CD8-positive, alpha-beta memory T cell (primary cell): ENCODE measurements at regions not wholly inside any gene's neighbourhood (a gene's known extent, or its start where the extent isn't known, plus 50 kb on each side); places are given as distances from the start of the nearest gene placed in this dataset.

Experiments
- CTCF ChIA-PET: fragments of 350-600 bp; sonication (Branson Sonifier 250); formaldehyde crosslinking; loops from one replicate; lab custom pipeline; 2021; ENCODE audit warnings: antibody characterized with exemption; lab: Charles Lee
- POLR2A ChIA-PET: fragments of 350-600 bp; sonication (Branson Sonifier 250); formaldehyde crosslinking; loops from one replicate; lab custom pipeline; 2021; ENCODE audit warnings: antibody characterized with exemption; lab: Charles Lee
- DNase-seq, 5 donors: peaks; one replicate each; pipeline versions ENCODE4 v3.0.0 to v3.0.0-alpha.2; 2020 to 2022; ENCODE audit warnings: mixed read lengths in 1 of 5
- H3K27ac ChIP-seq: one replicate; pipeline ENCODE4 v1.7.0; 2013; ENCODE audit warnings: low read depth, mild to moderate bottlenecking, low read length, moderate library complexity
- H3K27me3 ChIP-seq: 2 replicates; pipeline ENCODE4 v1.7.0; 2013; ENCODE audit warnings: low read length, mild to moderate bottlenecking; ENCODE audit not compliant: insufficient read depth, poor library complexity, severe bottlenecking
- H3K36me3 ChIP-seq: 2 replicates; pipeline ENCODE4 v1.7.0; 2013; ENCODE audit warnings: mild to moderate bottlenecking, low read length, moderate library complexity; ENCODE audit not compliant: insufficient read depth
- H3K4me1 ChIP-seq: 2 replicates; pipeline ENCODE4 v1.7.0; 2013; ENCODE audit warnings: mild to moderate bottlenecking, low read length, moderate library complexity; ENCODE audit not compliant: insufficient read depth
- H3K4me3 ChIP-seq: 2 replicates; pipeline ENCODE4 v1.7.0; 2013; ENCODE audit warnings: mild to moderate bottlenecking, low read length
- H3K9me3 ChIP-seq: 2 replicates; pipeline ENCODE4 v1.7.0; 2013; ENCODE audit warnings: mild to moderate bottlenecking, low read length
- H3K27ac Mint-ChIP-seq, 8 donors: one replicate each; pipeline ENCODE4 v1.8.0; 2020 to 2021; ENCODE audit warnings: mixed read lengths in 8 of 8, mild to moderate bottlenecking in 6 of 8, inconsistent platforms in 3 of 8, moderate library complexity in 3 of 8
- H3K27me3 Mint-ChIP-seq, 2 donors: one replicate each; pipeline ENCODE4 v1.8.0; 2020 to 2021; ENCODE audit warnings: mixed read lengths in 2 of 2, mild to moderate bottlenecking in 1 of 2, moderate library complexity in 1 of 2
- H3K36me3 Mint-ChIP-seq, 3 donors: one replicate each; pipeline ENCODE4 v1.8.0; 2020 to 2021; ENCODE audit warnings: mixed read lengths in 3 of 3, inconsistent platforms in 1 of 3, mild to moderate bottlenecking in 1 of 3
- H3K4me1 Mint-ChIP-seq, 3 donors: one replicate each; pipeline ENCODE4 v1.8.0; 2020 to 2021; ENCODE audit warnings: mixed read lengths in 3 of 3, inconsistent platforms in 1 of 3, mild to moderate bottlenecking in 1 of 3
- H3K4me3 Mint-ChIP-seq, 7 donors: one replicate each; pipeline ENCODE4 v1.8.0; 2020 to 2021; ENCODE audit warnings: mixed read lengths in 7 of 7, mild to moderate bottlenecking in 6 of 7, moderate library complexity in 4 of 7, inconsistent platforms in 2 of 7
- H3K9me3 Mint-ChIP-seq, 5 donors: one replicate each; pipeline ENCODE4 v1.8.0; 2020 to 2022; ENCODE audit warnings: mixed read lengths in 5 of 5, mild to moderate bottlenecking in 3 of 5, moderate library complexity in 2 of 5, inconsistent platforms in 1 of 5

DNA sequence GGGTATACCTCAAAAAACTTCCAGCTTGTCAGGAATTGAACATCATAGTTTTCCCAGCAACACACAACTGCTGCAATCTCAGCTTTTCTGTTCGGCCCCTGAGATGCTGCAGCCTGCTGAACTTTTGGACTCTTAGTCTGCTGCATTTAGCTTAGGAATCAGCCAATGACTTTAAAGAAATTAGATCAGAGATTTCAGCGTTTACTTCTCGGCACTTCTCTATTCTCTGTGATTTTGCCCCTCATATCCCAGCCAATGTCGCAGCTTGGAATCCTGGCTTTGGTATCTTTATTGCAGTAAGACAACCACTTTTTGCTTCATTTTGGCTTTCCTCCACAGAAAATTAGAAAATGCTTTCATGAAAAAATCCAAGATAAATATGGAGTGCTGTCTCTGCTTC lies 86.3 kb upstream of the MCTP2 start:
- Mint-ChIP-seq H3K4me1 (no peaks in the 10 kb centered on the region), H3K27me3 (peaks cover 10 to 59% of the 10 kb centered on the region in 2 donors), H3K27ac (no peak overlapping the region), H3K9me3 (peaks cover 4 to 11% (median 10%) of the 10 kb centered on the region in 5 donors), H3K36me3 (peaks cover 0 to 3% (median 1%) of the 10 kb centered on the region in 3 donors), H3K4me3 (no peak overlapping the region)
- POLR2A ChIA-PET, result no interaction called here
- Histone ChIP-seq H3K9me3 (no peaks in the 10 kb centered on the region), H3K4me3 (no peak overlapping the region), H3K27me3 (no peaks in the 10 kb centered on the region), H3K4me1 (no peaks in the 10 kb centered on the region), H3K27ac (no peak overlapping the region), H3K36me3 (no peaks in the 10 kb centered on the region)
- DNase-seq, result no peak
- CTCF ChIA-PET, result interaction anchor here (1.2 kb wide), 1 partner anchor 20 kb away, joined by 3 read pairs; no protein-coding TSS in a partner anchor

DNA sequence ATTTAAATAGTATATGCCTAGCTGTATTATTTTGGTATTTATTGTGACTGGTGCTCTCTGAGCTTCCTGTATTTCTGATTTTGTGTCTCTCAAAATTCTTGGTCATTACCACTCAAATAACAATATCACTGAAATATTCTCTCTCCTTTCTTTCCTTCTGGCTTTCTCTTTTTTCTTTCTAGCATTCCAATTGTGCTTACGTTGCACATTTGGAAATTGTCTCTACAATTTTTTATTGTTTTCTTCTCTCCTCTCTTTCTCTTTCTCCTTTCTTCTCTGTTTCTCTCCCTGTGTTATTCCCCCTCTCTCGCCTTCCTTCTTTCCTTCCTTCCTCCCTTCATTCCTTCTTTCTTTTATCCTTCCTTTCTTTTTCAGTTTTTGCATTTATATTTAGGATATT lies 89.6 kb upstream of the MCTP2 start:
- H3K4me1 ChIP-seq, result no peaks in the 10 kb centered on the region
- Mint-ChIP-seq H3K4me3 (no peak overlapping the region), H3K27ac (peak overlapping the region in 1 of 8 donors; percentile 13), H3K36me3 (peaks cover 0 to 3% (median 1%) of the 10 kb centered on the region in 3 donors), H3K9me3 (peaks cover 0 to 11% (median 6%) of the 10 kb centered on the region in 5 donors), H3K4me1 (no peaks in the 10 kb centered on the region), H3K27me3 (peaks cover 12 to 69% of the 10 kb centered on the region in 2 donors)
- H3K9me3 ChIP-seq, result no peaks in the 10 kb centered on the region
- CTCF ChIA-PET, result no interaction called here
- POLR2A ChIA-PET, result no interaction called here
- no peak overlapping the region for H3K27ac ChIP-seq
- no peak for DNase-seq
- H3K4me3 ChIP-seq, result no peak overlapping the region
- H3K36me3 ChIP-seq, result no peaks in the 10 kb centered on the region
- no peaks in the 10 kb centered on the region for H3K27me3 ChIP-seq

- CTCF ChIA-PET, result no interaction called here
- H3K9me3 Mint-ChIP-seq, result no peaks in the 10 kb centered on the region
These were observed 95.7 kb upstream of the MCTP2 start for GRCh38 chr15:94135486-94136147.

DNA sequence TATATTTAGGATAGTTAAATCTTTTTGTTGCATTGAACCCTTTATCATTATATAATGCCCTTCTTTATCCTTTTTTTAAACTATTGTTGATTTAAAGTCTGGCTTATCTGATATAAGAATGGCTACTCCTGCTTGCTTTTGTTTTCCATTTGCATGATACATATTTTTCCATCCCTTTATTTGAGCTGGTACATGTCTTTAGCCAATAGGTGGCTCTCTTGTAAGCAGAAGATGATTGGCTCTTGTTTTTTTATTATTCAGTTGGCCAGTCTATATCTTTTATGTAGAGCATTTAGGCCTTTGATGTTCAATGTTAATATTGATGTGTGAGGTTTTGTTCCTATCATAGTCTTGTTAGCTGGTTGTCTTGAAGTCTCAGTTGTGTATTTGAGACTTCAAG lies 99.5 kb upstream of the MCTP2 start:
- Mint-ChIP-seq H3K4me1 (no peaks in the 10 kb centered on the region), H3K27ac (no peak overlapping the region), H3K9me3 (no peaks in the 10 kb centered on the region), H3K4me3 (no peak overlapping the region), H3K36me3 (no peaks in the 10 kb centered on the region), H3K27me3 (peaks cover 10 to 36% of the 10 kb centered on the region in 2 donors)
- H3K9me3 ChIP-seq, result no peaks in the 10 kb centered on the region
- H3K36me3 ChIP-seq, result no peaks in the 10 kb centered on the region
- H3K4me3 ChIP-seq, result no peak overlapping the region
- ChIA-PET CTCF (no interaction called here), POLR2A (no interaction called here)
- no peaks in the 10 kb centered on the region for H3K4me1 ChIP-seq
- no peak overlapping the region for H3K27ac ChIP-seq
- H3K27me3 ChIP-seq, result no peaks in the 10 kb centered on the region
- DNase-seq, result no peak

More at GRCh38 chr15:94135486-94136147, 95.7 kb upstream of the MCTP2 start:
- peaks cover 10 to 60% of the 10 kb centered on the region in 2 donors for H3K27me3 Mint-ChIP-seq
- H3K27ac ChIP-seq, result no peak overlapping the region
- no peaks in the 10 kb centered on the region for H3K4me1 ChIP-seq
- no peaks in the 10 kb centered on the region for H3K36me3 ChIP-seq
- H3K4me3 Mint-ChIP-seq, result no peak overlapping the region
- H3K9me3 ChIP-seq, result no peaks in the 10 kb centered on the region
- POLR2A ChIA-PET, result no interaction called here
- no peak for DNase-seq
- no peaks in the 10 kb centered on the region for H3K27me3 ChIP-seq
- H3K4me1 Mint-ChIP-seq, result no peaks in the 10 kb centered on the region
- H3K4me3 ChIP-seq, result no peak overlapping the region
- H3K27ac Mint-ChIP-seq, result no peak overlapping the region
- H3K36me3 Mint-ChIP-seq, result no peaks in the 10 kb centered on the region

DNA sequence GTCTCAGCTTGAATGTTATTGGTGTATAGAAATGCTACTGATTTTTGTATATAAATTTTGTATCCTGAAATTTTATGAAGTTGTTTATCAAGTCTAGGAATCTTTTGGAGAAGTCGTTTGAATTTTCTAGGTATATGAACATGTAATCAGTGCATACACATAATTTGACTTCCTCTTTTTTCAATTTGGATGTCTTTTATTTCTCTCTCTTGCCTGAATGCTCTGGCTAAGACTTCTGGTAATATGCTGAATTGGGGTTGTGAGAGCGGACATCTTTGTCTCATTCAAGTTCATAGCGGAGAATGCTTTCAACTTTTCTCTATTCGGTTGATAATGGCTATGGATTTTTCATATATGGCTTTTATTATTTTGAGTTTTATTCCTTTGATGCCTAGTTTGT lies 100.9 kb upstream of the MCTP2 start:
- CTCF ChIA-PET, result interaction anchor here (1.5 kb wide), 1 partner anchor 10 kb away, joined by 5 read pairs; no protein-coding TSS in a partner anchor
- POLR2A ChIA-PET, result no interaction called here
- no peaks in the 10 kb centered on the region for H3K9me3 ChIP-seq
- DNase-seq, result no peak
- H3K27ac ChIP-seq, result no peak overlapping the region
- H3K27ac Mint-ChIP-seq, result no peak overlapping the region
- no peaks in the 10 kb centered on the region for H3K9me3 Mint-ChIP-seq
- H3K4me3 Mint-ChIP-seq, result no peak overlapping the region
- no peaks in the 10 kb centered on the region for H3K4me1 Mint-ChIP-seq
- H3K27me3 ChIP-seq, result no peaks in the 10 kb centered on the region
- no peaks in the 10 kb centered on the region for H3K36me3 ChIP-seq
- no peaks in the 10 kb centered on the region for H3K4me1 ChIP-seq
- H3K27me3 Mint-ChIP-seq, result peaks cover 9 to 29% of the 10 kb centered on the region in 2 donors
- H3K4me3 ChIP-seq, result no peak overlapping the region
- H3K36me3 Mint-ChIP-seq, result no peaks in the 10 kb centered on the region

DNA sequence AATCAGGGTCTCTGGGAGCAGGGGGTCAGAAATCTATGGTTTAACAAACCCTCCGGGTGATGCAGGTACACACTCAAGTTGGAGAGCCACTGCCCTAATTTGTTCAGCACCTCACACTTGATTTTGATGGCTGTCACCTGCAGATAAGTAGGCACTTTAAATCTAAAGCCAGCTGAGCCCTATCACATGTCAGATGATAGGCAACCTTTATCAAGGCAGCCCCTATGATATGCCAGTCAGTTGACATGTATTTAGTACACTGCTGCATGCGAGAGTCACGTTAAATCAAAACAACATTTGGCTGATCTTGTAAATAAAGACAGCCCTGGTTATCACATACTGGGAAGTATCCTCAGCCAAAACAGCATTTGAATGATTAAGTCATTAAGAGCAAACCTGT lies 104.4 kb upstream of the MCTP2 start:
- ChIA-PET CTCF (no interaction called here), POLR2A (no interaction called here)
- no peak overlapping the region for H3K4me3 ChIP-seq
- Mint-ChIP-seq H3K9me3 (no peaks in the 10 kb centered on the region), H3K4me1 (no peaks in the 10 kb centered on the region), H3K27ac (no peak overlapping the region), H3K27me3 (peaks cover 2 to 10% of the 10 kb centered on the region in 2 donors), H3K4me3 (no peak overlapping the region), H3K36me3 (no peaks in the 10 kb centered on the region)
- no peaks in the 10 kb centered on the region for H3K36me3 ChIP-seq
- H3K4me1 ChIP-seq, result no peaks in the 10 kb centered on the region
- no peaks in the 10 kb centered on the region for H3K27me3 ChIP-seq
- no peak for DNase-seq
- no peaks in the 10 kb centered on the region for H3K9me3 ChIP-seq
- H3K27ac ChIP-seq, result no peak overlapping the region

GRCh38 chr15:94125698-94126097 lies 105.7 kb upstream of the MCTP2 start:
- Mint-ChIP-seq H3K36me3 (no peaks in the 10 kb centered on the region), H3K9me3 (no peaks in the 10 kb centered on the region), H3K27ac (no peak overlapping the region), H3K4me1 (no peaks in the 10 kb centered on the region), H3K27me3 (peaks cover 0 to 2% of the 10 kb centered on the region in 2 donors), H3K4me3 (no peak overlapping the region)
- Histone ChIP-seq H3K9me3 (no peaks in the 10 kb centered on the region), H3K27ac (no peak overlapping the region), H3K36me3 (no peaks in the 10 kb centered on the region), H3K27me3 (no peaks in the 10 kb centered on the region), H3K4me1 (no peaks in the 10 kb centered on the region), H3K4me3 (no peak overlapping the region)
- DNase-seq, result no peak
- POLR2A ChIA-PET, result no interaction called here
- CTCF ChIA-PET, result no interaction called here

- Histone ChIP-seq H3K27ac (no peak overlapping the region), H3K36me3 (no peaks in the 10 kb centered on the region), H3K9me3 (no peaks in the 10 kb centered on the region), H3K4me1 (no peaks in the 10 kb centered on the region), H3K27me3 (no peaks in the 10 kb centered on the region), H3K4me3 (no peak overlapping the region)
- Mint-ChIP-seq H3K4me1 (no peaks in the 10 kb centered on the region), H3K27me3 (peaks cover 0 to 2% of the 10 kb centered on the region in 2 donors), H3K9me3 (no peaks in the 10 kb centered on the region), H3K27ac (no peak overlapping the region), H3K4me3 (no peak overlapping the region), H3K36me3 (no peaks in the 10 kb centered on the region)
- no peak for DNase-seq
- POLR2A ChIA-PET, result no interaction called here
- CTCF ChIA-PET, result no interaction called here
These were observed 106.2 kb upstream of the MCTP2 start for GRCh38 chr15:94125156-94125555.
